HG03039 (cell line): ENCODE measurements at regions not wholly inside any gene's neighbourhood (a gene's known extent, or its start where the extent isn't known, plus 50 kb on each side); places are given as distances from the start of the nearest gene placed in this dataset.
"Not testable (repeated sequence)": the region's sequence is repeated elsewhere in the genome, so short reads cannot be mapped to it uniquely, and the experiment has no call there.

Source experiments
- ATAC-seq: cut with Tn5 transposase; IDR thresholded peaks from one replicate; pipeline ENCODE4 v1.9.1; 2021; ENCODE audit warnings: mild to moderate bottlenecking, moderate library complexity; ENCODE audit not compliant: unreplicated experiment

DNA sequence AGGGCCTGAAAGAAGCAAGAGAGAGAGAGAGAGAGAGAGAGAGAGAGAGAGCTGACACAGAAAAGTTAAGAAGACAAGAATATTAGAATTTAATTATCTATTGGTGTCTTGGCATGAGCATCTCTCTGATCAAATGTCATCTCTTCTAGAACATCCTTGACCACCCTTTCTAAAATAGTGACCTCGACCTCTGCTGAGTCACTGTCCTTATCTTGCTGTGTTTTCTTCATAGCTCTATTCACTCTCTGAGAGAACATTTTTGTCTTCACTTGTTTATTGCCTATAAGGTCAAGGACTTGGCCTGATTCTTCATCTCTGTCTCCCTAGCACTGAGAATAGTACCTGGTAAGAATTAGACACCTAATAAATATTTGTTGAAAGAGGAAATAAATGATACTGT, 383.8 kb upstream of the RPS23 start:
- no peak for ATAC-seq

- ATAC-seq: no peak
Measured at GRCh38 chr5:82661462-82661861, 383.3 kb upstream of the RPS23 start.

DNA sequence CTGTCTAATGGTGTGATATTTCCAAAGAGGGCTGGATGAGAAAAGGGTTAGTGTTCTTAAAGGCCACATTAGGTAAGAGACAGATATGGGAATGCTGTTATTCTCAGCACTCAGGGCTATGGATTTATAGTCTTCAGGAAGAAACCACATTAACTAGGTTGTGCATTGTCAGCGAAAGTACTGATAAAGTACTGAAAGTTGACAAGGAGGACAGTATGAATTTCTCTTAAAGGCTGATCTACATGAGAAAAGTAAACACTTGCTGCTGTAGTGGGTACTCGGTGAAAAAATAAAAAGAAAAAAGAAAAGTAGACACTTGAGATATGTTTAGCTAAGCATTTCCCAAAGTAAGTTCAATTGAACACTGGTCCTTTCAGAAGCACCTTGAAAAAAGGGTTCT, 381.0 kb upstream of the RPS23 start:
- no peak for ATAC-seq

GRCh38 chr5:82657033-82657699, 379.0 kb upstream of the RPS23 start:
- ATAC-seq: no peak

GRCh38 chr5:82656341-82656761, 378.2 kb upstream of the RPS23 start:
- no peak for ATAC-seq

DNA sequence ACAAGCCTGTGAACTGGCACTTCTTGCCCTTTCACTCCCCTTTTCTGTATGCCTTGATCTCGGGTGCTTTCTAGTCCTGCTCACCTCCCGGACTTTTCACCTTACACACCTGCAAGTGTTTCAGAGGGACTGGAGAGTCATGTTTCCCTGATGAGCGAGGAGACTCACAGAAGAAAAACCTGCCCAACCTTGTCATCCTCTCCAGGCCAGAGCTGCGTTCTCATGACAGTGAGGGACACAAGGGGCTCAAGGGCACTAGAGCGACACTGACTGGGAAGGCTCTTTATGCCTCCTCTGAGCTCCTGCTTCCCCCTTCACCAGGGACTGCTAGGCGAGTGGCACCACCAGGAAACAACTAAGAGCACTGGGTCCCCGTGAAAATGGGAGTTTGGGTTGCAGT, 376.9 kb upstream of the RPS23 start:
- ATAC-seq: no peak

GRCh38 chr5:82649943-82650342, 371.8 kb upstream of the RPS23 start:
- ATAC-seq: no peak

DNA sequence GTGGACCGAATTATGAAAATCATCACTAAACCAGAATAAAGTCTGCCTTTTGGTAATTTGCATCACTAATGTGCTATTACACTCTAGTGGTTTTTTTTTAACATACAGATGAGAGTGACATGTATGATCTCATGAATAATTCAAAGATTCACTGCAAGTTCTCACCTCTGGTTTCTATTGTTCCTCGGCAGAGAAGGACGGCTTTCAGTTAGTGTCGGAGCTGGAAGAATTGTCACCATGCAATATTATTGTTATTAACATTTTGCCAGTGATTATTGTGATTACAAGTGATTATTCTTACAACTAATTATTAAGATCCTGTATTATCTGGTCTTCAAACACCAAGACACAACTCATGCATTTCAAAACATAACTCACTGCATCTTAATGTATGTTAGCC, 366.6 kb upstream of the RPS23 start:
- ATAC-seq: no peak

DNA sequence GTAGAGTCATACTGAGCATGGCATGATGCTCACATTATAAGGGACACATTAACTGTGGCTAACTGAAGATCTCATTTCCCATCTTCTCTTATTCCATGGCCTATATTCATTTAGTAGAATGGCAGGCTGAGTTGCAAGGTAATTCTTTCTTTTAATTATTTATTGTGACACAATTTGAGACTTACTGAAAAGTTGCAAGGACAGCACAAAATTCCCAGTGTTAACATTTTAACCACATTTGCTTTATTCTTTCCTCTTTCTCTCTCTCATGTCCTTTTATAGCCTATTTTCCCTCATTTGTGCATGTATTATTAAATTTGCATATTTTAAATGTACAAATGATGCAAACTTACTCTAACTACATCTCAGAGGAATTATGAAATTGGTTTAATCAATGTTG, 366.1 kb upstream of the RPS23 start:
- no peak for ATAC-seq

- no peak for ATAC-seq
Measured at GRCh38 chr5:82642313-82642712, 364.2 kb upstream of the RPS23 start.

- peak; percentile 51 for ATAC-seq
Measured at GRCh38 chr5:82641331-82642003, 363.3 kb upstream of the RPS23 start.

DNA sequence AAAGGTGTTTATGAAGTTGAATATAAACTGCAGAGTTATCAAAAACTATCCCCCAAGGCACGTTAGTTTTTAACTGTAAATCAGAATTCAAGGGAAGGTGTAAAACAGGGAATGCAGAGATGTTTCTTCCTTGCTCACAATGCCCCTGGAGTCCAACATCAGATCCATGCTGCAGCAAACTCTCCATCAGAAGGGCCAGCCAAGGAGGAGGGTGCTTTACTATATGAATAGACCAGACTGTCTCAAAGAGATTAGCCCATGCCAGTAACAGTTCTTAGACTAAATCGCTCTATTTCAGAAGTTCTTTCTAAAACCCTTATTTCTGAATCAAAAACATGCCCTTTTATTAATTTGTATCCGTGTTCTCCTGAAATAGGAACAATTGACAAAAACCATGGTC, 362.8 kb upstream of the RPS23 start:
- ATAC-seq: no peak

DNA sequence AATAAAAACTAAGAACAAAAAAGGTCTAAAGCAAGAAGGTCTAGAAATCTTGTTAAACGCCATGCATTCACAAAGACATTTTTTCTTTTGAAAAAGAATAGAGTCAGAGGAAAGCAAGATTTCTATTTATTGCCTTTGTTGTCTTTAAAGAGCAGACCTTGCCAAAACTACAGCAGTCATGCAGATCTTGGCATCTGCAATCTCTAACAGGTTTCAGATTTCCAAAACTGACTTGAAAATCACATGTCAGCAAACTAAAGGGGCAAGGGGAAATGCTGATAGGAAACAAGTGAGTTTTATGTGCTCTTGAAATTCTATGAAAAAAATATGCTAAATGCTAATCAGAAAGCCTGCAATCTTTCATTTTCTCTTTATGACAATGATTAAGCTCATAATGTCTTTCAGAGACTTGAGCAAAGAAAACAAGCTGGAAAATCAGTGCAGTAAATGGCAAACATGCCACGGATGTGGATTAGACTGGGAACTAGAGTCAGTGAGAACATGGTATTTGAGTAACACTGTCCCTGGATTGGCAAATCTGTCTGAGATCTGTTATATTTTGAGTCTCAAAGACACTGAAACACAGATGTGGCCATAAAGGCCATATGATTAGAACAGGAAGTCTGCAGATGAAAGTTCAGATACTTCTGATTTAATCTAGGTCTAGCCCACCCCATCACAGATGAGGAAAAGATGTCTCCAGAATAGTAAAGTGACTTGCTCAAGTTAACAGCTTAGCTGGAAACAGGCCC, 361.4 kb upstream of the RPS23 start:
- no peak for ATAC-seq

DNA sequence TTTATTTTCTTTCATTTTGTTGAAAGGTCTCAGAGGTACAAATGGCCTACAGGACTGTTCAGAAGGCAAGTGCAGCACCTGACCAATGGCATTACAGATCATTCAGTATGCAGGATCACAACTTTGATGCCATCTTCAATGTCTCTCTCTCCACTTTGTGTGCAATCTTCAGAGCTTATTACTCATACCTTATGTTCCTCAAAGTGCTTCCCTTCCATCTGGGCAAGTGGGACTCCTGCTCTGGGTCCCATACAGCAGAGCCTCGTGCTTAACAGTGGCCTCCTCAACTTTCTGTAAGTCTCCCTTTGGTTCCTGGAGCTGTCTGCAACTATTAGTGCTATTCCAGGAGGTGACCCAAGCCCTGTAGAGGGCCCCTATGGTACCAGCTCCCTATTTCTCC, 358.4 kb upstream of the RPS23 start:
- ATAC-seq: no peak

DNA sequence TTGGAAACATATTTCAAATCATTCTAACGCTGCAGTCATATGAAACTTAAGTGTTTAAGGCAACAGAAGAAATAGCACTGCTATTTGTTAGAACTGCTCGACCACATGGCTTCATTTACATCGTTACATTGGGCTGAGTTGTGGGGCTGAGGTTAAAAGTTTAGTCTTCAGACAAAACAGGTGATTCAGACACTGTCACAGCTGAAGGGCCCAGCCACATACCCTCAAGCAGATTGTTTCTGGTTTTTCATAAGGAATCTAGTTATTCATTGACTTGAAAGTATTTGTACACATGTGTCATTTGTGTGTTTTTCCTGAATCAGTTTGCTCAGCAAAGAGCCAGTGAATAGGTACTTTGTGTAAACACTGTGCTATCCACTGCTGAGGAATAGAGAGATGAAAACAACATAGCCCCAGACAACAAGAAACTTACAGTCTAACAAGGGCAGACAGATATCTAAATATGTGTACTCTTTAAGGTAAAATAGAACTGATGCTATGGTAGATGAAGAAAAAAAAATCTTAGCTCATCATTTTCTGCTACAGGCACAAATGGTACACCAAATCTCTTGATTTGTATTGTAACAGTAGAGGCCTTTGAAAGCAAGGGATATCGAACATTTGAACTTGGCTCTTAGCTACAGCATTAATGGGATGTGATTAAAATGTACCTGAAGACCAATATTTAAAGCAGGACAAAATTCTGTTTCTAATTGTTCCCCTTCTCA, 357.6 kb upstream of the RPS23 start:
- ATAC-seq: no peak

GRCh38 chr5:82628364-82628910, 350.3 kb upstream of the RPS23 start:
- no peak for ATAC-seq

- ATAC-seq: not testable (repeated sequence)
Measured at GRCh38 chr5:82626905-82627591, 348.9 kb upstream of the RPS23 start.

- not testable (repeated sequence) for ATAC-seq
Measured at GRCh38 chr5:82626012-82626411, 347.9 kb upstream of the RPS23 start.

DNA sequence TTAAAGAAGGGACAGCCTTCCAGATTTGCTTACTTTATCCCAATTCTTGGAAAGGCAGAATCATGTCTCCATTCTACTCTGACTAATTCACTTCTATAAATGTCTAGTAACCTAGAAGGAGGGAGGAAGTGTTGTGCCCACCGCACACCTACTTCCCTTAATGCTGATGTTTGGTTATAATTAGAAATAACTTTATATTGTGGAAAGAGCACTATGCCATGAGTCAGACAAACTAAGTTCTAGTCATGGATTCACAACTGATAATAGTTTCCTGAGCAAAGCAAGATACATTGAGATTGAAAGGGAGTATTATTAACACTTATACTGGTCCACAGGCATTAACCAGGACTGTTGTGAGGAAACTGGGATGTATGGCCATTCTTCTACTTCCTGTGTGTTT, 345.9 kb upstream of the RPS23 start:
- ATAC-seq: no peak

DNA sequence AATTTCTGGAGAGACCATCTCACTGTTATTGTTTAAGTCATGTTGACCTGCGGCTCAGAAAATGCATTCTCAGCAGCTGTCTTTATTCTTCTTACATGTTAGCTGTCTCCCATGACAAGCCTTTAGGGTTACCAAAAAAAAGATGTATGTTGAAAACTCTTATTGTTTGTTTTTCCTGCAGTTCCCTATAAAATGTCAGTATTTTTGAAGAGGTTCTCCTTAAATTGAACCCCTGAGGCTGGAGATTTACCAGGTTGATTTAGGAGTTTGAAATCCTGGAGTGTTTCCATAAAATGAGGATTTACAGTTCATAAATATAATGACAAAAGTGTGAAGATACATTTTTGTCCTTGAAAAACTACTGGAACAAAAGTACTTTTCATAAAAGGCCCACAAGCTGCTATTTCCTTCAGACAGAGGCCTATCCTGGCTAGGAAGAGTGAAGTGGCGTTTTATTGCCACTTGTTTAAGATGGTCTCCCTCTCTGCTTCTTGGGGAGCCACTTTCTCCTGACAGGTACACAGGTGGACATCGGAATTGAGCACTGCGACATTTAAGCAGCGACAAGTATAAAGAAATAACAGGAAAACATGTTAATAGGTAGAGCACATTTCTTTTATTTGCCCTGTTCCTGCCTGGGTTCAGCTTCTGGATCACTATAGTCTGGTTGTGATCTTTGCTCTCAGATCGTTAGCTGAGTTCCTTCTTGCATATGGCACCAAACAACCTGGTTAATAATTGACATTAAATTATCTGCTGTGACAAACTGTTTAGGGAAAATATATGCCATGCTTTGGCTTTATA, 344.8 kb upstream of the RPS23 start:
- no peak for ATAC-seq
